ENCODE measurements at regions not wholly inside any gene's neighbourhood (a gene's known extent, or its start where the extent isn't known, plus 50 kb on each side); places are given as distances from the start of the nearest gene placed in this dataset.

- TF ChIP-seq CTCF (IDR thresholded peaks at IDR 0.05), result no peak
- TF ChIP-seq POLR2A (IDR thresholded peaks at IDR 0.05; ENCODE audit: low read depth), result no peak
Measured at GRCh38 chr21:18545908-18546307, 142.3 kb upstream of the TMPRSS15 start.
